ENCODE measurements at regions not wholly inside any gene's neighbourhood (a gene's known extent, or its start where the extent isn't known, plus 50 kb on each side); places are given as distances from the start of the nearest gene placed in this dataset.

GRCh38 chr7:153401795-153402720 is 642.5 kb downstream of the ACTR3B start:
- TF ChIP-seq CTCF (CRISPR knock-in tag; IDR thresholded peaks at IDR 0.05) = no peak
- no peak for TF ChIP-seq MAX (IDR thresholded peaks at IDR 0.05)
- no peak for TF ChIP-seq RXRB (CRISPR knock-in tag; IDR thresholded peaks at IDR 0.05; ENCODE audit: borderline replicate concordance)
- TF ChIP-seq KLF15 (CRISPR knock-in tag; IDR thresholded peaks at IDR 0.05; ENCODE audit: borderline replicate concordance) = no peak
- no peak for TF ChIP-seq ZNF792 (CRISPR knock-in tag; IDR thresholded peaks at IDR 0.05)
- no peak for TF ChIP-seq NFRKB (IDR thresholded peaks at IDR 0.05)
- no peak for TF ChIP-seq ZBTB33 (CRISPR knock-in tag; IDR thresholded peaks at IDR 0.05)
- TF ChIP-seq TCF7L2 (IDR thresholded peaks at IDR 0.05; ENCODE audit: low read depth, low read length) = no peak
- TF ChIP-seq GATAD1 (CRISPR knock-in tag; IDR thresholded peaks at IDR 0.05) = no peak
- TF ChIP-seq PHF21A (CRISPR knock-in tag; IDR thresholded peaks at IDR 0.05) = no peak
- TF ChIP-seq MXD3 (CRISPR knock-in tag; IDR thresholded peaks at IDR 0.05) = no peak
